Prostate gland (tissue), 2 donors: ENCODE measurements at regions not wholly inside any gene's neighbourhood (a gene's known extent, or its start where the extent isn't known, plus 50 kb on each side); places are given as distances from the start of the nearest gene placed in this dataset.

Source experiments
- DNase-seq: peaks from one replicate; pipeline ENCODE4 v3.0.0-alpha.2; 2019; ENCODE audit warnings: low spot score
- H3K27ac ChIP-seq, 2 donors: fragments of 200-600 bp; sonication (generic); 2 replicates each; pipeline ENCODE4 v1.5.1; 2017 to 2019
- H3K27me3 ChIP-seq: fragments of 200-600 bp; sonication (generic); replicated peaks from 2 replicates; pipeline ENCODE4 v1.5.1; 2019; ENCODE audit not compliant: insufficient read depth
- H3K36me3 ChIP-seq, 2 donors: fragments of 200-600 bp; sonication (generic); 1 replicate in 1 of 2; 2 replicates in 1 of 2; pipeline versions ENCODE4 v1.5.1 to v1.8.1; 2017 to 2019
- H3K4me1 ChIP-seq: fragments of 200-600 bp; sonication (generic); replicated peaks from 2 replicates; pipeline ENCODE4 v1.5.1; 2019
- H3K4me3 ChIP-seq, 2 donors: fragments of 200-600 bp; sonication (generic); 2 replicates each; pipeline ENCODE4 v1.5.1; 2017 to 2019
- H3K9me3 ChIP-seq: fragments of 200-600 bp; sonication (generic); 2 replicates; pipeline ENCODE4 v1.5.1; 2017
- POLR2A ChIP-seq: fragments of 450-650 bp; IDR thresholded peaks from one replicate; pipeline ENCODE4 v1.6.1; 2016; ENCODE audit warnings: antibody characterized with exemption, mild to moderate bottlenecking
- POLR2AphosphoS5 ChIP-seq: sonication (generic); formaldehyde crosslinking; IDR thresholded peaks from one replicate; pipeline ENCODE4 v1.6.1; 2017; ENCODE audit warnings: antibody characterized with exemption
- WGBS: methylation state at CpG from one replicate; pipeline ENCODE4 v1.1.5; 2018; 5-methylcytosine and 5-hydroxymethylcytosine counted together
- intact Hi-C: fragments of 100-400 bp; cut with DNase I; formaldehyde crosslinking; loops from one replicate; pipeline ENCODE4 v1.14.2; 2022
- TF ChIP-seq, protein P1 (sequence below), 4 experiments: fragments of 200-600 bp in 2 of 4; fragments of 450-650 bp in 2 of 4; sonication (generic) in 2 of 4; IDR thresholded peaks; 1 replicate in 3 of 4; 2 replicates in 1 of 4; pipeline ENCODE4 v1.5.1; 2016 to 2019; ENCODE audit warnings: antibody characterized with exemption in 4 of 4, mild to moderate bottlenecking in 2 of 4, moderate library complexity in 2 of 4

DNA sequence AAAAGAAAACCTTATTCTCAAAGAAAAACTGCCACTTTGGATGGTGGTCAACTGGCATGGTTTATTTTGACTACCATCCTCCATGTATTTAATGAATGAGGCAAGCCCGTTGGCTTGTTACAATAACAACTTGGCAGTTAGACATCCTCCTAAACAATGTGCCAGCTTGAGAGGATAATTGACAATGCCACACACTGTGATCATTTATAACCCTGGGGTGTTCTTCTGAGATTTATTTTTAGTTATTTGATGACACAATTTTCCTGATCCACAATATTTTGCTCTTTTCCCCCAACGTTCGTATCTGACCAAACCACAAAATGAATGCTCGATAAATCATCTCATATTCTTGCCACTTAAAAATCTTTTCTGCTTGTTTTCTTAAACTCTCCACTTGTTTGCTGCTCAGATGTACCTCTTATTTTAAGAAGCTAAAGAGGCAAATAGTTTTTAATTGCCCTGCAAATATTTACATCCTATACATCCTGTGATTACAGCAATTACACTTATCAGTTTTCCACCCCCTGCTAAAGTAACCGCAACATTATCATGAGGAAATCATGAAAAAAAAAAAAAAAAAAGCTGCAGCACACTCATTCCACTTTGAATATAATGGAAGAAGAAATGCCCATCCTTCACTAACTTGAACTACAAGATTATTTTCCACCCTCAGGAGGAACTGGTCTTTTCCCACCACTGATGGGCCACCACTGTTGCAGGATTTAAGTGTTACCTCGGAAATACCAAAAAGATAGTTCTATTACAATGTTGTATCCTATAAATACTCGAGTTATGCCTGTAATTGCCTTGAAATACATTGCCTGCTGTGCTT, 119.9 kb downstream of the MBL2 start:
- TF ChIP-seq POLR2AphosphoS5 (no peak), POLR2A (no peak)
- TF ChIP-seq, protein P1, sequence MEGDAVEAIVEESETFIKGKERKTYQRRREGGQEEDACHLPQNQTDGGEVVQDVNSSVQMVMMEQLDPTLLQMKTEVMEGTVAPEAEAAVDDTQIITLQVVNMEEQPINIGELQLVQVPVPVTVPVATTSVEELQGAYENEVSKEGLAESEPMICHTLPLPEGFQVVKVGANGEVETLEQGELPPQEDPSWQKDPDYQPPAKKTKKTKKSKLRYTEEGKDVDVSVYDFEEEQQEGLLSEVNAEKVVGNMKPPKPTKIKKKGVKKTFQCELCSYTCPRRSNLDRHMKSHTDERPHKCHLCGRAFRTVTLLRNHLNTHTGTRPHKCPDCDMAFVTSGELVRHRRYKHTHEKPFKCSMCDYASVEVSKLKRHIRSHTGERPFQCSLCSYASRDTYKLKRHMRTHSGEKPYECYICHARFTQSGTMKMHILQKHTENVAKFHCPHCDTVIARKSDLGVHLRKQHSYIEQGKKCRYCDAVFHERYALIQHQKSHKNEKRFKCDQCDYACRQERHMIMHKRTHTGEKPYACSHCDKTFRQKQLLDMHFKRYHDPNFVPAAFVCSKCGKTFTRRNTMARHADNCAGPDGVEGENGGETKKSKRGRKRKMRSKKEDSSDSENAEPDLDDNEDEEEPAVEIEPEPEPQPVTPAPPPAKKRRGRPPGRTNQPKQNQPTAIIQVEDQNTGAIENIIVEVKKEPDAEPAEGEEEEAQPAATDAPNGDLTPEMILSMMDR (IDR thresholded peaks at IDR 0.05), result no peak
- intact Hi-C loops, result no loop called here
- Histone ChIP-seq H3K27me3 (no peaks in the 10 kb centered on the region), H3K4me1 (no peaks in the 10 kb centered on the region), H3K36me3 (no peaks in the 10 kb centered on the region), H3K4me3 (no peak overlapping the region), H3K27ac (no peak overlapping the region), H3K9me3 (no peaks in the 10 kb centered on the region)
- WGBS, result 29% methylated on average over 7 of the region's 7 CpGs
- no peak for DNase-seq

DNA sequence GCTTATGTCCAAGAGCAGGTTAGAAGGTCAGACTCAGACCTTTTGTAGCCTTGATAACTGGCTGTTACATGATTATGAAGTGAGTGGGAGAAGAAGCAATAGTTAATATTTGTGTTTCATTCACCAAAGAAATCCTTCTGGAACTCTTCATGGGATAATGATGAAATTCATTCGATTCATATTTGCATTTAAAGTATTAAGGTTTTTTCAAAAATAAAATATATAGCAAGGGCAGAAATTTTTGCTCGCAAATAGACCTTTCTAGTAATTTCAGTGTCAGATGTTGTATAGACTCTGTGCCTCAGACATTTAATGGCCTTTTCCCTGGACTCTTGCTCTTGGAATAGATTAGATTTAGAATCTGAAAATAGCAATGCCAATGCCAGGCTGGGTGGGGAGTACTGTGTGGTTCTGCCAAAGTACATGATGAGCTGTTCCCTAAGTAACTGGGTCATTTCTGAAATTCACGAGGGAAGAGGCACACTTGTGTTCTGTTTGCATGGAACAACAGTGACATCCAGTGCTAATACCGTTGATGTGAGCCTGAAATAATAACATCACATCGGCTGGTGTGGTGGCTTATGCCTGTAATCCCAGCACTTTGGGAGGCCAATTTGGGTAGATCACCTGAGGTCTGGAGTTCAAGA, 119.2 kb downstream of the MBL2 start:
- H3K9me3 ChIP-seq, result no peaks in the 10 kb centered on the region
- WGBS, result 52% methylated on average over 5 of the region's 5 CpGs
- no peak overlapping the region for H3K27ac ChIP-seq
- H3K4me3 ChIP-seq, result no peak overlapping the region
- no peaks in the 10 kb centered on the region for H3K4me1 ChIP-seq
- H3K27me3 ChIP-seq, result no peaks in the 10 kb centered on the region
- TF ChIP-seq POLR2AphosphoS5 (no peak), POLR2A (no peak)
- TF ChIP-seq, protein P1 (IDR thresholded peaks at IDR 0.05), result no peak
- intact Hi-C loops, result no loop called here
- no peaks in the 10 kb centered on the region for H3K36me3 ChIP-seq
- no peak for DNase-seq

DNA sequence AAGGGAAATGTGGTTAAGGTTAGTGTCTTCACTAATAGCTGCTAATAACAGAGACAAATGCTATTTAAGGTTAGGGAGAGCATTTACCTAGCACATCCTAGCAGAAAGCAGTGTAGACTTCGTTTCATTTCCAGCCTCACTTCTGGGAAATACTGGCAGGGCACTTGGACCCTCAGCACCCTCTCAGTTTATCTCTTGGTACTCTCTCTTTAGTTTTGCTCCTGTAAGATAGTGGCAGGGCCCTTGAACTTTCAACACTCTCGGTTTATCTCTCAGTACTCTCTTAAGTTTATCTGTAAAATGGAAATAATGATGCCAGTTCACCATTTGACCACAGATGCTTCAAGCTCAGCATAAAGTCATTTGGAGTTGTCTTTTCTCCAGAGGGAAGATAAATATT, 118.4 kb downstream of the MBL2 start:
- WGBS, result 92% methylated on average over 2 of the region's 2 CpGs
- TF ChIP-seq POLR2AphosphoS5 (no peak), POLR2A (no peak)
- TF ChIP-seq, protein P1 (IDR thresholded peaks at IDR 0.05), result no peak
- Histone ChIP-seq H3K4me1 (no peaks in the 10 kb centered on the region), H3K9me3 (no peaks in the 10 kb centered on the region), H3K27ac (no peak overlapping the region), H3K36me3 (no peaks in the 10 kb centered on the region), H3K27me3 (no peaks in the 10 kb centered on the region), H3K4me3 (no peak overlapping the region)
- DNase-seq, result no peak
- intact Hi-C loops, result no loop called here

DNA sequence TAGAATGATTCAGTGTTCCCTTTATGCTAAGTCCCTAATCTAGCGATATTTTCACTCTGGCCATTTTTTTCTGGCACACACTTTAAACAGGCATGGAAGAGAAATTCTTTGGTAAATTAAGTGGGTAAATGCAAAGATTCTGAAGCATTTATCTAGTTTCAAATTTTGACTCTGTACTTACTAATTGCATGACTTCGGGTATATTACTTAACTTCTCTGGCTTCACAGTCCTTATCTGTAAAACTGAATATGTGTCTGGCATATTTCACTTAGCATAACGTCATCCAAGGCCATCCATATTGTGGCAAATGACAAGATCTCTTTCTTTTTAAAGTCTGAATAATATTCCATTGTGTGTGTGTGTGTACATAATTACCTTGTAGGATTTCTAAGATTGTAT, 114.5 kb downstream of the MBL2 start:
- no peak for TF ChIP-seq POLR2AphosphoS5
- H3K27ac ChIP-seq, result no peak overlapping the region
- peaks cover 2% of the 10 kb centered on the region for H3K27me3 ChIP-seq
- DNase-seq, result no peak
- WGBS, result 82% methylated on average over 3 of the region's 3 CpGs
- intact Hi-C loops, result no loop called here
- no peak overlapping the region for H3K4me3 ChIP-seq
- H3K36me3 ChIP-seq, result no peaks in the 10 kb centered on the region
- no peaks in the 10 kb centered on the region for H3K9me3 ChIP-seq
- no peaks in the 10 kb centered on the region for H3K4me1 ChIP-seq

DNA sequence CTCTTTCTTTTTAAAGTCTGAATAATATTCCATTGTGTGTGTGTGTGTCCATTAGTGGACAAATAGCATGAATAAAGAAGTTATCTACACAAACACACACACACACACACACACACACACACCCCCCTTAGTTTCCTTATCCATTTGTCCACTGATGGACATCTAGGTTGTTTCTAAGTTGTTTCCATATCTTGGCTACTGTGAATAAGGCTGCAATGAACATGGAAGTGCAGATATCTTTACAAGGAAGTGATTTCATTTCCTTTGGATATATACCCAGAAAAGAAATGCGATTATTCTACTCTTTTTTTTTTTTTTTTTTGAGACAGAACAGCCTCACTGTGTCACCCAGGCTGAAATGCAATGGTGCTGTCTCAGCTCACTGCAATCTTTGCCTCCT, 113.5 kb downstream of the MBL2 start:
- no peaks in the 10 kb centered on the region for H3K4me1 ChIP-seq
- H3K27ac ChIP-seq, result no peak overlapping the region
- no peak overlapping the region for H3K4me3 ChIP-seq
- H3K27me3 ChIP-seq, result peaks cover 2% of the 10 kb centered on the region
- DNase-seq, result no peak
- intact Hi-C loops, result no loop called here
- no peaks in the 10 kb centered on the region for H3K9me3 ChIP-seq
- H3K36me3 ChIP-seq, result no peaks in the 10 kb centered on the region
- TF ChIP-seq POLR2A, result no peak
- TF ChIP-seq, protein P1 (IDR thresholded peaks at IDR 0.05), result no peak
- no peak for TF ChIP-seq POLR2AphosphoS5
- WGBS, result 54% methylated on average over 1 of the region's 1 CpG
